NCI-H1105 (cell line): ENCODE measurements at regions not wholly inside any gene's neighbourhood (a gene's known extent, or its start where the extent isn't known, plus 50 kb on each side); places are given as distances from the start of the nearest gene placed in this dataset.
"Not testable (repeated sequence)": the region's sequence is repeated elsewhere in the genome, so short reads cannot be mapped to it uniquely, and the experiment has no call there.

ENCODE experiments used
- DNase-seq: peaks from one replicate; lab custom pipeline; 2025; lab: John Stamatoyannopoulos, UW

DNA sequence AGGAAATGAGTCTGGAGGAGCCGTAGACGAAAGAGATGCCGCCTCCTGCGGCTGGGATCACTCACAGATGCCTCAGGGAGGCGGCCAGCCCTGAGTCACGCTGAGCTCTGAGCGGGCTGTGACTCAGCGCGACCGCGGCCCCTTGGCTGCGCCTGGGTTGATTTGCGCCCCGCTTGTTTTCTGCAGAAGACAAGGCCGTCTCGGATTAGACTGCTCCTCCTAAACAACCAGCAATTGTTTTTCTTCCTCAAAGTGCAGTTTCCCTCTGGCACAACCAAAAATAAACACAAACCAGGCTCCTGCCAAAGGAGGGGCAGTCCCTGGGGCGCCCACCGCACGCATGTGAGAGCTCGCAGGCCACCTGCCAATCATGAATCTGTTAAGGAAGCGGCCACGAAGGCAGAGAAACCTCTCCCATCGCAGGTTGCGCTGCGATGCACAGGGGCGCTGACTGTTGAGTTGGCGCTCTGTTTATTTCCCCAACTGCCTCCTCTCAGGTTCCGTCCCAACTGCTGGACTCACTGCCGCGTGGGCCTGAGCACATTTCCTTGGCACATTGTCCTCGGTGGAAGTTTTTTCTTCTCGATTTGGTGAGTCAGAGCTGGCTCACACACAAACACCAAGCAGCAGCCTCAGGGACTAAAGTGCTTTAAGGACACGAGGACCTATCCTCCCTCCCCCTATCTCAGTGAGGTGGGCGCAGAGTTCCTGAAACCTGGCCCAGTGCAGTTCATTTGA lies 85.2 kb upstream of the NDUFV2 start:
- no peak for DNase-seq

DNA sequence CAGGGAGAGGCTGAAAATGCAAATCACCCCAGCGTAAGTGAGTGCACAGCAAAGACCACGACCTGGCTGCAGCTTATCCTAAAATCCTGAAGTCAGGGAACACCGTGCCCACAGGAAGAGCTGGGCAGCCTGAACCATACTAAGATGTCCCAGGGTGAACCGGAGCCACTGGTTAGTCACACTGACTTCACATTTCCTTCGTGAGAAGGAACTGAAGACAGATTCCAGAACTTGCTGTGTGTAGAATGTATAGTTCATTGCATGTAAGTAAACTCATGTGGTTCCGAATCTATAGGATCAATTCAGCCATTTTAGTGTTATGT lies 84.6 kb upstream of the NDUFV2 start:
- no peak for DNase-seq

GRCh38 chr18:9019135-9019534 lies 83.4 kb upstream of the NDUFV2 start:
- DNase-seq = no peak

DNA sequence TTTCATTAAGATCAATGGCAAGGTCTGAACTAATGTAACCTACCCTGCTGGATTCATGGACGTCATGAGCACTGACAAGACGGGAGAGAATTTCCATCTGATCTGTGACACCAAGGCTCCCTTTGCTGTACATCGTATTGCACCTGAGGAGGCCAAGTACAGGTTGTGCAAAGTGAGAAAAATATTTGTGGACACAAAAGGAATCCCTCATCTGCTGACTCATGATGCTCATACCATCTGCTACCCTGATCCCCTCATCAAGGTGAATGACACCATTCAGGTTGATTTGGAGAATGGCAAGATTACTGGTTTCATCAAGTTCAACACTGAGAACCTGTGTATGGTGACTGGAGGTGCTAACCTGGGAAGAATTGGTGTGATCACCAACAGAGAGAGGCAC lies 82.3 kb upstream of the NDUFV2 start:
- DNase-seq = no peak

- no peak for DNase-seq
Measured at GRCh38 chr18:9021458-9021857, 81.0 kb upstream of the NDUFV2 start.

GRCh38 chr18:9022397-9023155 lies 79.9 kb upstream of the NDUFV2 start:
- no peak for DNase-seq

- DNase-seq = not testable (repeated sequence)
Measured at GRCh38 chr18:9024031-9024646, 78.4 kb upstream of the NDUFV2 start.

DNA sequence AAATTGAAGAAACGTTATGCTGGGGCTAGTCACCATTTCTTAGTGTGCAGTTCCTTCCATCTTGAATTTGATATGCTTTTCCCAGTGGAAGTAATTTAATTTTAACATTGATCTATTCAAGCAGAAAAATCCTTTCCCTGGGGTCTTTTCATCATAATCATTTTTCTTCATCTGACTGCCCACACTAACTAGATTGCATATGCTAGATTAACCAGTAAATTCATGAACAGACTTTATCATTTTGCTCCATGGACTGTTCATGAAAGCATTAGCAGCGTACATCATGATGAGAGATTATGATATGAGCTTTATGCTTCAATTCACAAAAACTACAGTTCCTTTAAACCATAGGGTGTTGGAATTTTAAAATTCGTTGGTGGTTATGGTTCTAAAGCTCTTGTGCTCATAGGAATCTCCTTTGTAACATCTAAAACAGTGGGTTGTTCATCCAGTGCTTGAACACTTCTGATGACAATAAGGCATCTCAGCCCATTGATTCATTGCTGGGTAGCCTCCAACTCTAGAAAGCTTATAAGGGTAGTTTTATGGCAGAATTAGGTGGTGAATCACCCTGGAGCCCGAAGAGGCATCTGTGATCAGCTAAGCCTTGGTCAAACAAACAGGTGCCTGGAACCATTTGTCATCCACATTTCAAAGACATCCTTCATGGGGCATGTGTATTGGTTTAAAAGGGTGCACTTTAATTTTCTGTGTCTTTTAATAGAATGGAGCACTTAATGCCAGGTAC lies 77.2 kb upstream of the NDUFV2 start:
- DNase-seq = no peak

DNA sequence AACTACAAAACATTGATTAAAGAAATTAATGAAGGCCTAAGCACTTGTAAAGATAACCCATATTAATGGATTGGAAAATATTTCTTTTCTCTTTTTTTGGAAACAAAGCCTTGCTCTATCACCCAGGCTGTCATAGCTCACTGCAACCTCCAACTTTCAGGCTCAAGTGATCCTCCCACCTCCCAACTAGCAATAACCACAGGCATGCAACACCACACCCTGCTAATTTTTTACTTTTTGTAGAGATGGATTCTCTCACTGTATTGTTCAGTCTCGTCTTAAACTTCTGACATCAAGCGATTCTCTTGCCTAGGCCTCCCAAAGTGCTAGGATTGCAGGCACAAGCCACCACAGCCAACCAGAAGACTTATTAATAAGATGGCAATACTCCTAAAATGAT lies 73.4 kb upstream of the NDUFV2 start:
- no peak for DNase-seq

DNA sequence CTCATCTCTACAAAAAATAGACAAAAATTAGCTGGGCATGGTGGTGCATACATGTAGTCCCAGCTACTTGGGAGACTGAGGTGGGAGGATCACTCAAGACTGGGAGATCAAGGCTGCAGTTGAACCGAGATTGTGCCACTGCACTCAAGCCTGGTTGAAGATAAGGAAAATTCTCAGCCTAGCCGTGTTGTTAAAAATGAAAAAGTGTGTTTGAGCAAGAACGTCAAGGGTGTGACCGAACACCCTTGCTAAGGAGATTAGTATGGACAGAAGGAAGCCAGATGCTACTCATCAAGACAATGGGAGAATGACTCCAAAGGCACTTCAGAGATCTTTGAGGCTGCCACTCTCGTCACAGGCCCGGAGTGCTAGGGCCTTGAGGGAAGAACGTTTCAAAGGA lies 70.0 kb upstream of the NDUFV2 start:
- DNase-seq = no peak

DNA sequence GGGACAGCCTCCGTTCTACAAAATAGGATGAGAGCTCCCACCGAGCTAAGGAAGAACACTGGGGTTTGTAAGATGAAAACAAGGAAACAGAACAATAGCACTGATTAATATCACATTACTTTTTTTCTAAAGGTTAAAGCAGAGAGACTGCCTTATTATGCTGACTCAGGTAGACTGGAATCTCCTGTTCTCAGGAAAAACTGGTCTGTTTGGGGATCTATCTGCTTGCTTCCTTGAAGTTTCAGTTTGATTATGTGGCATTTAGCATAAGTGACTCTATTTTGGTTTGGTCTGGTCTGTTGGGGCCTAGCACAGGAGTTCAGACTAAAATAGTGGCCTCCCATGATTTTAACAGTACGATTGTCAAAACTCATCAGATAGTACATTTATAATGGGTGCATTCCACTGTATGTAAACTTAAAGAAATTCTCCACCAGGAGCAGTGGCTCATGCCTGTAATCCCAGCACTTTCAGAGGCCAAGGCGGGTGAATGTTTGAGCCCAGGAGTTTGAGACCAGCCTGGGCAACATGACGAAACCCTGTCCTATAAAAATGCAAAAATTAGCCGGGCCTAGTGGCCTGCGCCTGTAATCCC lies 64.1 kb upstream of the NDUFV2 start:
- DNase-seq = no peak

GRCh38 chr18:9039441-9040071 lies 62.9 kb upstream of the NDUFV2 start:
- no peak for DNase-seq

DNA sequence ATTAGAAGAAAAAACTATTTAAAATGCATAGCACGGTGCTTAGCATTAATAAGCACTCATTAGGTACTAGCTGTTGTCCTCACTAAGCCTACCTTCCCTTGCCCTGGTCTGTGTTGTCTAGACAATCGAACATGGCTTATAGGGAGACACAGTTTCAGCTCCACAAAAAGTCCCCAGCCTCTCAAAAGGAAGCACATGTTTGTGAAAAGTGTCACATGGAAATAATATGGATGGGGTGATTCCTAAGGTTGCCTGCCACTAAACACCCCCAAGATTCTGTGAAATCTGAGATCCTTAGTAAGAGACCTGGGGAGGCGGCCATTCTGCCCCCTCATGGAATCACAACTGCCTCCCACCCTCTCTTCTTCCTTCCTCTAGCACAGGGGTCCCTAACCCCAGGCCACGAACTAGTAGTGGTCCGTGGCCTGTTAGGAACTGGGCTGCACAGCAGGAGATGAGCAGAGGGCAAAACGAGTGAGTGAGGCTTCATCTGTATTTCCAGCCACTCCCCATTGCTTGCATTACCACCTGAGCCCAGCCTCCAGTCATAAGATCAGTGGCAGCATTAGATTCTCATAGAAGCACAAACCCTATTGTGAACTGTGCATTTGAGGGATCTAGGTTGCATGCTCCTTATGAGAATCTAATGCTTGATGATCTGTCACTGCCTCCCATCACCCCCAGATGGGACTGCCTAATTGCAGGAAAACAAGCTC lies 59.6 kb upstream of the NDUFV2 start:
- no peak for DNase-seq

DNA sequence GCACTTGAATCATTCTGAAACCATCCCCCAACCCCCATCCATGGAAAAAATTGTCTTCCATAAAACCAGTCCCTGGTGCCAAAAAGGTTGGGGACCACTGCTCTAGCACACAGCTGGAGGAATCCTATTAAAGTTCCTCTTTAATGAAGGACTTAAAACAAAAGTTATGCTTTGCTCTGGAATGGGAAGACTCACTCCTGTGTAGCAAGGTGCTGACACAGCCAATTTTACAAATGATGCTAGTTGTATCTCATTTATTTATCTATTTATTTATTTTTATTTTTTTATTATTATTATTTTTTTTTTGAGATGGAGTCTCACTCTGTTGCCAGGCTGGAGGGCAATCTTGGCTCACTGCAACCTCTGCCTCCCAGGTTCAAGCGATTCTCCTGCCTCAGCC lies 58.9 kb upstream of the NDUFV2 start:
- no peak for DNase-seq

GRCh38 chr18:9047715-9048114 lies 54.8 kb upstream of the NDUFV2 start:
- no peak for DNase-seq

DNA sequence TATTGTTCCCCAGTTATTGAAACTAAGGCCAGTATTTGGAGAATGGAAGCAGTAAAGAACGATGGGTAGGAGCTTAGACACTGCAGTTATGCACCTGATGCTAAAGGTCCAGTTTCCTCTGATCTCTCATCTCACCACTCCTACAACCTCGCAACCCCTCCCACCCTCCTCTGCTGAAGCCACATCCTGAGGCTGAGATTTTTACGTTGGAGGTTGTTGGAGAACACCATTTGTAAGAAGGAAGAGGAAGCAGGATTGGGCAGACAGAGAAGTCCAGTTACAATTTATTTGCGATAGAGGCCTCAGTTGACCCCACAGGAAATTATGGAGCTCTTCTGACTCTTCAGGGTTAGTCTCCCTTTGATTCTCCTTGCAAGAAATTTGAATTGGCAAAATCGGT lies 54.3 kb upstream of the NDUFV2 start:
- no peak for DNase-seq

DNA sequence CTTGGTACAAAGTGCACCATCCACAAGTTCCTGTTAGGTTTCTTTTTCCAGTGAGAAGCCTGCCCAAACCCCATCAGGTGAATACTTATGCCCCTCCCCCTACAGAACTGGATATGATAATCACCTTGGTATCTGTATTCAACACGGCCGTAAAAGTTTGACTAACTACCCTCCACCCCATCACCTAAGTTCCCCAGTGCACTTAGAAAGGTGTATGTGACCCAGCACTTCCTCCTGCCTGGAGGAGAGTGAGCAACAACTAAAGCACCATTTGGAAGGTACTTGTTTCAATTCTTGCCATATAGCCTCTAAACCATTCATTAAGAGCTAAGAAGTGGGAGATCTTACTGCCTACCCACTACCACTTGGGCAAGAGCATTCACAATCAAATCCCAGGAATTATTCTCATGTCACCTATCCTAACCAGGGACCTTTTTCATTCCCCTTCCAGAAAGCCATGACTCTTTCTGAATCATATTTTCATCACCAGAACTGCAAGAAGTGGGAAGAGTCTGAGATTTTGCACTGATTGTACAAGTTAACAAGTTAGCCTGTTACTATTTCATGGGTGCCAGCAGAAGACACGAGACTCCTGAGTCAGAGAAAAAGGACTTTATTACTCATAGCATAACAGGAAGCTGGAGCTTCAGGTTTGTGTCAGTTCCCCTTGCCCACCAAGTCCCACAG lies 53.5 kb upstream of the NDUFV2 start:
- DNase-seq = no peak

GRCh38 chr18:9049495-9049809 lies 53.0 kb upstream of the NDUFV2 start:
- DNase-seq = no peak

DNA sequence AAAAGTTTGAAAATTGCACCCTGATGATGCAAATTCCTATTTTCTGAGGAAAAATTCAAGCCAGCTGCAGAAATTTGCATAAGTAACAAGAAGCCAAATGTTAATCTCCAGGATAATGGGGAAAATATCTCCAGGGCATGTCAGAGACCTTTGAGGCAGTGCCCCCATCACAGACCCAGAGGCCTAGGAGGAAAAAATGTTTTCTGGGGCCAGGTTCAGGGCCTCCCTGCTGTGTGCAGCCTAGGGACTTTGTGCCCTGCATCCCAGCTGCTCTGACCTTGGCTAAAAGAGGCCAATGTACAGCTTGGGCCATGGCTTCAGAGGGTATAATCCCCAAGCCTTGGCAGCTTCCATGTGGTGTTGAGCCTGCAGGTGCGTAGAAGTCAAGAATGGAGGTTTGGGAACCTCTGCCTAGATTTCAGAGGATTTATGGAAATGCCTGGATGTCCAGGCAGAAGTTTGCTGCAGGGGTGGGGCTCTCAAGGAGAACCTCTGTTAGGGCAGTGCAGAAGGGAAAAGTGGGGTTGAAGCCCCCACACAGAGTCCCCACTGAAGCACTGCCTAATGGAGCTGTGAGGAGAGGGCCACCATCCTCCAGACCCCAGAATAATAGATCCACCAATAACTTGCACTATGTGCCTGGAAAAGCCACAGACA lies 51.7 kb upstream of the NDUFV2 start:
- not testable (repeated sequence) for DNase-seq
